ENCODE measurements at regions not wholly inside any gene's neighbourhood (a gene's known extent, or its start where the extent isn't known, plus 50 kb on each side); places are given as distances from the start of the nearest gene placed in this dataset.

DNA sequence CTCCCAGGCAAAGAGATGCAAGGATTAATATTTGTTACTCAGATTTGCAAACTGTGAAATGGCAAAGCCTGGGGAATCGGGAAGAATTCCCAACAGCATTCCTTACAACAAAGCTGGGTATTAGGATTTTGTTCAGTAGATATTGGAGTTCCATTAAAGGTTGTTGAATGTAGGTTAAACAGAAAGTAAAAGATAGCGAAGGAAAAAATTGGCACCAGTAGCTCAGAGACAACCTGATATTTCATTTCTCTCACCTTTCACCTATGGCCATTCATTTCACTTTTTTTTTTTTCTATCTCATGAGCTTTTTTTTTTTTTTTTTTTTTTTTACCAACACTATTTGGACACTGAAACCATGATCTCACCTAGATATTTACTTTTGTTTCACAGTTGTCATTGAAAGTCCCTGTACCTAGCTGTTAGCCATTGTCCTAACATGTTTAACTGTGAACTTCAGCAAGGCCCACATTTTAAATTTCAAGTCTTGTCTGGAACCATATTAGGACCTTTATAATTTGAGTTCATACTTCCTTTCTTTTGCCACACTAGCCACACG, 552.5 kb downstream of the HAO1 start:
- H3K9me2 ChIP-seq (ENCODE audit: insufficient read depth), result no peaks in the 10 kb centered on the region
- H3K36me3 ChIP-seq (ENCODE audit: low read depth), result no peaks in the 10 kb centered on the region
- no peak overlapping the region for H3K27ac ChIP-seq
- no peak overlapping the region for H2AFZ ChIP-seq
- no peaks in the 10 kb centered on the region for H3K4me1 ChIP-seq (ENCODE audit: insufficient read depth)
- in situ Hi-C loops (cut with MboI), result no loop called here
- no peak for DNase-seq
- H3K27me3 ChIP-seq (replicated peaks; ENCODE audit: insufficient read depth), result no peaks in the 10 kb centered on the region
- no peak overlapping the region for H3K9ac ChIP-seq
- no peak for TF ChIP-seq EZH2phosphoT487 (IDR thresholded peaks at IDR 0.05; ENCODE audit: insufficient read depth, low read depth)
- TF ChIP-seq EZH2 (IDR thresholded peaks at IDR 0.05; ENCODE audit: insufficient read depth, poor library complexity, severe bottlenecking), result no peak
- H3K4me2 ChIP-seq (ENCODE audit: unreplicated experiment), result no peak overlapping the region
- no peaks in the 10 kb centered on the region for H3F3A ChIP-seq (ENCODE audit: insufficient read depth)
- 83 to 84% methylated on average over 3 of the region's 3 CpGs for WGBS, 2 experiments (ENCODE audit: low coverage in 1 of 2, low lambda C conversion rate in 2 of 2, missing lambda C conversion rate in 2 of 2)
- H3K4me3 ChIP-seq, result no peak overlapping the region
- H4K20me1 ChIP-seq (ENCODE audit: insufficient read depth), result no peaks in the 10 kb centered on the region
- H3K9me3 ChIP-seq (ENCODE audit: low read depth), result no peaks in the 10 kb centered on the region
- no peaks in the 10 kb centered on the region for H3K79me2 ChIP-seq (ENCODE audit: insufficient read depth)

DNA sequence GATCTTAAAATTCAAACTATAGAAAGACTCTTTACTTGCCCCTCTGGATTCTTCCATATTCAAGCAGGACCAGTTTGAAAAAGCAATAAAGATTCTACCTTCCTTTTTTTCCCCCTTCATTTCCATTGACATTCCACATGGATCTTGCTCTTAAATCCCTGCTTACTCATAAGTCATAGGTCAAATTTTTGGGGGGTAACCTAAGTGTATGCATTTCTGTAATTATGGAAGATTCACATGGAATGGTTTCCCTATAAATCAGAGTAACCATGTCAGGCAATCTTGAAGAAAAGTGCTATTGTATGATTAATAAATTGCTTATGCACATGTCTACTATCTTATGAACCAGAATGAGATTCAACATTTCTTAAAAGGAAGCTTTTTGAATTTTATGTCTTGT, 551.0 kb downstream of the HAO1 start:
- no peak overlapping the region for H3K27ac ChIP-seq
- no peaks in the 10 kb centered on the region for H3K27me3 ChIP-seq (replicated peaks; ENCODE audit: insufficient read depth)
- no peak overlapping the region for H3K9ac ChIP-seq
- no peak for TF ChIP-seq EZH2 (IDR thresholded peaks at IDR 0.05; ENCODE audit: insufficient read depth, poor library complexity, severe bottlenecking)
- no peak for TF ChIP-seq EZH2phosphoT487 (IDR thresholded peaks at IDR 0.05; ENCODE audit: insufficient read depth, low read depth)
- H3K4me3 ChIP-seq, result no peak overlapping the region
- no peaks in the 10 kb centered on the region for H3F3A ChIP-seq (ENCODE audit: insufficient read depth)
- H3K9me3 ChIP-seq (ENCODE audit: low read depth), result peaks cover 3% of the 10 kb centered on the region
- no peaks in the 10 kb centered on the region for H3K36me3 ChIP-seq (ENCODE audit: low read depth)
- in situ Hi-C loops (cut with MboI), result no loop called here
- H4K20me1 ChIP-seq (ENCODE audit: insufficient read depth), result no peaks in the 10 kb centered on the region
- H3K4me1 ChIP-seq (ENCODE audit: insufficient read depth), result no peaks in the 10 kb centered on the region
- H2AFZ ChIP-seq, result no peak overlapping the region
- H3K4me2 ChIP-seq (ENCODE audit: unreplicated experiment), result no peak overlapping the region
- no peaks in the 10 kb centered on the region for H3K79me2 ChIP-seq (ENCODE audit: insufficient read depth)
- H3K9me2 ChIP-seq (ENCODE audit: insufficient read depth), result no peaks in the 10 kb centered on the region
- DNase-seq, result no peak

DNA sequence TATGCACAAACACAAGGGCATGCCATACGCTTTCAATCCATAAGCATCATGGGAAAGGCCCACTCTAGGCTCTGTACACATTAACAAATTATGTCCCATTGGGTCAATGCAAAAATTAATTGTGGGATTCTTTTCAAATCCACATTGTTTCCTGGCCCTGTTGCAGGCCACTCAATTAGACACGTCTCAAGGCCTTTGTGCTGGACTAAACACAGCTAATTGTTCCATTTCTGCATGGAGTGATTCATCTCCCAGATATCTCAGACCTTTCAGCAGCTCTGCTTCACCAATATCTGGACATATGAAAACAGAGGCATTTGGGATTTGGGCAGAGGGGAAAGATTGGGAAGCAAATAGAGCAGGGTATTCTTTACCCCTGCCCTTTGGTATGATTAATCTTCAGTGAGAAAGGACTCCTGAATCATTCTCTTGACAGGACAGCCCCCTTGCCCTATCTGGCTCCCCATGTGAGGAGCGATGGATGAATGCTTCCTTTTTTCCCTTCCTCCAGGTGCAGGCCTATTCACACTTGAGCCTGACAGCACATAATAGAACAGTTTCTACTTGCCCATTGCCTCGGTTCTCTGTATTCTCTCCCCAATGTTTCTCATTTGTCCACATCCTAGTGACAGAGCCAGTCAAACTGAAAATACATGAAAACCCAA, 547.6 kb downstream of the HAO1 start:
- H3K9me3 ChIP-seq (ENCODE audit: low read depth), result peaks cover 3% of the 10 kb centered on the region
- H3K9ac ChIP-seq, result no peak overlapping the region
- H3K4me1 ChIP-seq (ENCODE audit: insufficient read depth), result no peaks in the 10 kb centered on the region
- in situ Hi-C loops (cut with MboI), result no loop called here
- no peaks in the 10 kb centered on the region for H4K20me1 ChIP-seq (ENCODE audit: insufficient read depth)
- no peak overlapping the region for H3K4me3 ChIP-seq
- H3K4me2 ChIP-seq (ENCODE audit: unreplicated experiment), result no peak overlapping the region
- no peaks in the 10 kb centered on the region for H3F3A ChIP-seq (ENCODE audit: insufficient read depth)
- no peak for TF ChIP-seq EZH2phosphoT487 (IDR thresholded peaks at IDR 0.05; ENCODE audit: insufficient read depth, low read depth)
- no peak for TF ChIP-seq EZH2 (IDR thresholded peaks at IDR 0.05; ENCODE audit: insufficient read depth, poor library complexity, severe bottlenecking)
- H2AFZ ChIP-seq, result no peak overlapping the region
- no peaks in the 10 kb centered on the region for H3K27me3 ChIP-seq (replicated peaks; ENCODE audit: insufficient read depth)
- WGBS, 2 experiments (ENCODE audit: low coverage in 1 of 2, low lambda C conversion rate in 2 of 2, missing lambda C conversion rate in 2 of 2), result 71 to 73% methylated on average over 4 of the region's 4 CpGs
- H3K27ac ChIP-seq, result no peak overlapping the region
- H3K36me3 ChIP-seq (ENCODE audit: low read depth), result no peaks in the 10 kb centered on the region
- H3K79me2 ChIP-seq (ENCODE audit: insufficient read depth), result no peaks in the 10 kb centered on the region
- H3K9me2 ChIP-seq (ENCODE audit: insufficient read depth), result no peaks in the 10 kb centered on the region
- peak; percentile 27 for DNase-seq

DNA sequence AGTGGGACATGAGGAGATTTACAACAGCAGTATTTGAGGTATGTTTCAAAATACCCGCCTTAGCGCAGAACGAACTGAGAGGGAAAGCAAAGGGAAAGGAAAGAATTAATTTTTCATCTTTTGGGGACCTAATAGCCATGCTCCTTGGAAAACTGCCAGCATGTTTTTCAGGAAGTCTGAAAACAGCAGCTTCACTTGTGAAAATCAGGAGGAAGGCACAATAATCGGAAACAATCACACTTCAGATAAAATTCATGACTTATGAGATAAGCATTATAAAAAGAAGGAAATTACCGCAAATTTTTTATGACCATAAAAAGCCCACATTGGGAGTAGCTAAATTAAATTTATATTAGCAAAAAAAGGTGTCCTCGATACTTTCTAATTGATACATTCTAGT, 541.1 kb downstream of the HAO1 start:
- Histone ChIP-seq H3K4me3 (no peak overlapping the region), H3K79me2 (ENCODE audit: insufficient read depth) (no peaks in the 10 kb centered on the region), H3K9ac (no peak overlapping the region), H2AFZ (no peak overlapping the region), H3K9me3 (ENCODE audit: low read depth) (no peaks in the 10 kb centered on the region), H4K20me1 (ENCODE audit: insufficient read depth) (no peaks in the 10 kb centered on the region), H3K27me3 (replicated peaks; ENCODE audit: insufficient read depth) (no peaks in the 10 kb centered on the region; the same call in 1 of the 2 replicates), H3K9me2 (ENCODE audit: insufficient read depth) (no peaks in the 10 kb centered on the region), H3F3A (ENCODE audit: insufficient read depth) (no peaks in the 10 kb centered on the region), H3K4me1 (ENCODE audit: insufficient read depth) (no peaks in the 10 kb centered on the region), H3K4me2 (ENCODE audit: unreplicated experiment) (no peak overlapping the region), H3K27ac (no peak overlapping the region), H3K36me3 (ENCODE audit: low read depth) (no peaks in the 10 kb centered on the region)
- TF ChIP-seq EZH2phosphoT487 (IDR thresholded peaks at IDR 0.05; ENCODE audit: insufficient read depth, low read depth) (no peak), EZH2 (IDR thresholded peaks at IDR 0.05; ENCODE audit: insufficient read depth, poor library complexity, severe bottlenecking) (no peak)
- WGBS, 2 experiments (ENCODE audit: low coverage in 1 of 2, low lambda C conversion rate in 2 of 2, missing lambda C conversion rate in 2 of 2), result 91 to 96% methylated on average over 6 of the region's 6 CpGs
- DNase-seq, result no peak
- in situ Hi-C loops (cut with MboI), result no loop called here

Data from GM23248 (cell line).